GM10266 (cell line): ENCODE measurements at regions not wholly inside any gene's neighbourhood (a gene's known extent, or its start where the extent isn't known, plus 50 kb on each side); places are given as distances from the start of the nearest gene placed in this dataset.
"Not testable (repeated sequence)": the region's sequence is repeated elsewhere in the genome, so short reads cannot be mapped to it uniquely, and the experiment has no call there.

Source experiments
- DNase-seq: peaks from one replicate; pipeline ENCODE4 v3.0.0; 2012; ENCODE audit errors: extremely low spot score
- TF ChIP-seq, protein P1 (sequence below): IDR thresholded peaks from 2 replicates; pipeline ENCODE4 v1.5.1; 2012; ENCODE audit warnings: mild to moderate bottlenecking, low read depth; ENCODE audit not compliant: control insufficient read depth, insufficient read depth; ENCODE audit errors: missing control alignments

DNA sequence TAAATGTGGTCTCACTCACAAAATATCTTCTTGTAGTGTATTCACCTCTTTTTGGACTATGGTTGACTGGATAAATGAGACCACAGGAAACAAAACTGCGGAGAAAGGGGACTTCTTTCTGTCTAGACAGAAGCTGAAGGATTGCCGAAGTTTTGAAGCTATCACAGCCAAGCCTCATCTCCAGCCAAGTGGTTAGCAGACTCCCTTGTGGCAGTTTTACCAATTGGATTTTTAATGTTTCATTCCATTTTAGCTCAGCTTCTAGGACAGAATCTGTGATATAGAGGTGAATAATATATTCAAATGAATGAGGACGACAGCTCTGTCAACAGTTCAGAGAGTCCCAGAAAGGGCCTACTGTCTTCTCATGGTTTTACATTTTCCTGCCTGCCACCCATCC, 215.7 kb upstream of the ZNF608 start:
- TF ChIP-seq, protein P1, sequence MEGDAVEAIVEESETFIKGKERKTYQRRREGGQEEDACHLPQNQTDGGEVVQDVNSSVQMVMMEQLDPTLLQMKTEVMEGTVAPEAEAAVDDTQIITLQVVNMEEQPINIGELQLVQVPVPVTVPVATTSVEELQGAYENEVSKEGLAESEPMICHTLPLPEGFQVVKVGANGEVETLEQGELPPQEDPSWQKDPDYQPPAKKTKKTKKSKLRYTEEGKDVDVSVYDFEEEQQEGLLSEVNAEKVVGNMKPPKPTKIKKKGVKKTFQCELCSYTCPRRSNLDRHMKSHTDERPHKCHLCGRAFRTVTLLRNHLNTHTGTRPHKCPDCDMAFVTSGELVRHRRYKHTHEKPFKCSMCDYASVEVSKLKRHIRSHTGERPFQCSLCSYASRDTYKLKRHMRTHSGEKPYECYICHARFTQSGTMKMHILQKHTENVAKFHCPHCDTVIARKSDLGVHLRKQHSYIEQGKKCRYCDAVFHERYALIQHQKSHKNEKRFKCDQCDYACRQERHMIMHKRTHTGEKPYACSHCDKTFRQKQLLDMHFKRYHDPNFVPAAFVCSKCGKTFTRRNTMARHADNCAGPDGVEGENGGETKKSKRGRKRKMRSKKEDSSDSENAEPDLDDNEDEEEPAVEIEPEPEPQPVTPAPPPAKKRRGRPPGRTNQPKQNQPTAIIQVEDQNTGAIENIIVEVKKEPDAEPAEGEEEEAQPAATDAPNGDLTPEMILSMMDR = no peak
- DNase-seq = no peak

DNA sequence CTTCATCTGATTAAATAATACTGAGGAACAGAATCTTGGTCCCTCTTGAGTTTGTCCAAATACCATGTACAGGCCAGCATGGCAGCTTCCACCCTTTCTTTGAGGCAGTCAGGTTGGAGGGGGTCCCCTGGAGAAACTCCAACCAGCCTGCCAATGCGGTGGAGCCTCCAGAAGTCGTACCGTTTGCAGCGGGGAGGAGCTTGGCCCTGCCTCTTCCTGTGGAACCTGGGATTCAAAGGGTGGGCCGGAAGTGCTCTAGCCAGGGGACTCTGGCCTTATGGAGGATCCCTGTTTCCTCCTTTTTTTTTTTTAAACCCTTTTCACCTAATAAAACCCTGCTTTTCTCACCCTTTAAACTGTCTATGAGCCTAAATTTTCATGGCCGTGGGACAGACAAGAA, 216.3 kb upstream of the ZNF608 start:
- TF ChIP-seq, protein P1 = no peak
- DNase-seq = no peak

DNA sequence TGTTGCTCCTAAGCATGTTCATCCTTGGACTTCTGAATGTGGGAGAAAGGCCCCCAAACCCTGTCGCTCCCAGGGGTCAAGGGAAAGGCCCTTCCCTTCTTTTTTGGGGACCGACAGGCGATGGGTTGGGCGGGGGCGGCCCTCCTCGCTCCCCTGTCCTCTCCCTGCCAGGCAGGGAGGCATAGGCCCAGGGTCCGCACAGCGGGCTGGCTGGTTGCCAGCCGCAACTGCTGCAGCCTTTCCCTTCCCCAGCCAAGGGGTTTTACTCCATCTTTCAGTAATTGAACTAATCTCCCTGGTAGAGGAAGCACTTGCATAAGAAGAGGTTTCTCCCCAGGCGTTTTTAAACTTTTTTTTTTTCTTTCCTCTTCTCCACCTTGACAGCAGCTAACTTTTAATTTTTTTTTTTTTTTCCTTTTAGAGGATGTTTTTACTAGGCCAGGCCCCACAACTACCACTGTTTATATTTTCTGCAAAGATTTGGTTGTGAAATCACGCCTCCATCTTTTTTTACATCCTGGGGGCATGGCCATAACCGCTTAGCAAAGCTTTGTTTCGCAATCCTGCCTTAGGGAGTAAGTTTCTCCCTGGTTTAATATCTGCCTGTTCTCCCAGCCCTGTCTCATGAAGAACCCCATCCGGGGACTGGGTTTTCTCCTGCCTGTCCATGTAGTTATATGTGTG, 216.9 kb upstream of the ZNF608 start:
- no peak for DNase-seq
- TF ChIP-seq, protein P1 = no peak

DNA sequence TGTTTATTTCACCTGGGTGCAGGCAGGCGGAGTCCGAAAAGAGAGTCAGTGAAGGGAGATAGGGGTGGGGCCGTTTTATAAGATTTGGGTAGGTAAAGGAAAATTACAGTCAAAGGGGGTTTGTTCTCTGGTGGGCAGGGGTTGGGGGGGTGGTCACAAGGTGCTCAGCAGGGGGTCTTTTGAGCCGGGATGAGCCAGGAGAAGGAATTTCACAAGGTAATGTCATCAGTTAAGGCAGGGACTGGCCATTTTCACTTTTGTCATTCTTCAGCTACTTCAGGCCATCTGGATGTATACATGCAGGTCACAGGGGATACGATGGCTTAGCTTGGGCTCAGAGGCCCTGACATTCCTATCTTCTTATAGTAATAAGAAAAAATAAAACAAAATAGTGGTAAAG, 220.3 kb upstream of the ZNF608 start:
- not testable (repeated sequence) for DNase-seq

DNA sequence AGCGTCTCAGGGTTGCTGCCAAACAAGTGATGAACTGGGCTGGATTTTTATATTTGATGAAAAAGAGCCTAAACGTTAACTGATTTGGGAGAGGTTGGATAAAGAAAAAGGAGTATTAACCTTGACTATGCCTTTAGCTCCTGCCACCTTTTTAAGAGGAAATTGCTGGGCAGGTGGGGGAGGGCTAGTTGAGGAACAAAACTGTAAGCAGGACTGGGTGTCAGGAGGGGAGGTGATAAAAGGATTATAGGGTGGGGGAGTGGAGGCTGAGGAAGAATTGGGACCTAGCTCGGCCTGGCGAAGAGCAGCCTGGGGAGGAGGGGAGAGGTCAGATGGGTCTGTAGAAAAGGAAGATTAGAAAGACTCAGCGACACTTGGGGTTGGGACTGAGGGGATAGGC, 223.9 kb upstream of the ZNF608 start:
- DNase-seq = not testable (repeated sequence)

DNA sequence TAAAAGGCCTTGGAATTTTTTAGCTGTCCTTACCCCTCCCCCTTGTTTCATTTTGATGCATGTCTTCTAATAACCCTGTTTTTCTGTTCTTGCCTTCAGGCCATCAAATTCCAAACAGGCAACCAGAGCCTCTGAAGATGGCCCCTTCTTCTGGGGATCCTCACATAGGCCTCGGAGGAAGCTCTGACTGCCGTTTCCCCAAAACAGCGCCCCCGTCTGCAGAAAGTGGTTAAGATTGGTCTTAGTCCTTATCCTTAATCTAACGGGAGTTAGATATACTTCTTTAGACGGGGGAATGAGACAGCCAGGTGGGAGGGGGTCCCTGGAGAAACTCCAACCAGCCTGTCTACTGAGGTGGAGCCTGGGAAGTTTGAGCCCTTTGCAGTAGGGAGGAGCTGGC, 226.3 kb upstream of the ZNF608 start:
- DNase-seq = no peak
- TF ChIP-seq, protein P1 = no peak

DNA sequence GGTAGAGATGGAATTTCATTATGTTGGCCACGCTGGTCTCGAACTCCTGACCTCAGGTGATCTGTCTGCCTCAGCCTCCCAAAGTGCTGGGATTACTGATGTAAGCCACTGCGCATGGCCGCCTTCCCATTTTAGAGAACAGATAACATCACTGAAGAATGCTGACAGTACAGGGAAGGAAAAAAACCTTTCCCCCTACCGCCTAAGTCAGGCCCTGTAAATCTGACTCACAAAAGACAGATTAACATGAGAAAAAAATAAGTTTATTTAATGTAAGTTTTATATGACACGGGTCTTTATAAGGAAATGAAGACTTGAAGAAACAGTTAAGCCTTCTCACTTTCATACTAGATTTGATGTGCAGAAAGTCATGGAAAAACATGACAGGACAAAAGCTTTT, 227.2 kb upstream of the ZNF608 start:
- TF ChIP-seq, protein P1 = no peak

DNA sequence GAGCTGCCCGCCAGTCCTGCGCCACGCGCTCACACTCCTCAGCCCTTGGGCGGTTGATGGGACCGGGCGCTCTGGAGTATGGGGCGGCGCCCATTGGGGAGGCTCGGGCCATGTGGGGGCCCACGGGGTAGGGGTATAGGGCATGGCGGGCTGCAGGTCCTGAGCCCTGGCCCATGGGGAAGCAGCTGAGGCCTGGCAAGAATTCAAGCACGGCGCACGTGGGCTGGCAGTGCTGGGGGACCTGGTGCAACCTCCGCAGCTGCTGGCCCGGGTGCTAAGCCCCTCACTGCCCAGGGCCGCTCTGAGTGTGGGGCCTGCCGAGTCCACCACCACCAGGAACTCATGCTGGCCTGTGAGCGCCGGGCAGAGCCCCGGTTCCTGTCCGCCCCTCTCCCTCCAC, 229.6 kb upstream of the ZNF608 start:
- TF ChIP-seq, protein P1 = no peak
- DNase-seq = no peak

More for the DNA sequence above, 227.2 kb upstream of the ZNF608 start:
- no peak for DNase-seq
